Mesenchymal stem cell (in vitro differentiated cells and primary cell): ENCODE measurements at regions not wholly inside any gene's neighbourhood (a gene's known extent, or its start where the extent isn't known, plus 50 kb on each side); places are given as distances from the start of the nearest gene placed in this dataset.

ENCODE experiments used
- DNase-seq: peaks from one replicate; pipeline ENCODE4 v3.0.0-alpha.2; 2013
- H2AFZ ChIP-seq: one replicate; pipeline ENCODE4 v1.6.1; 2013; ENCODE audit warnings: low read depth, mild to moderate bottlenecking, control low read depth, inconsistent platforms, low read length, moderate library complexity
- H2AK5ac ChIP-seq: 2 replicates; pipeline ENCODE4 v1.6.1; 2013; ENCODE audit warnings: low read length, moderate library complexity, mild to moderate bottlenecking, inconsistent platforms; ENCODE audit not compliant: severe bottlenecking
- H2BK120ac ChIP-seq: one replicate; pipeline ENCODE4 v1.6.1; 2013; ENCODE audit warnings: low read depth, mild to moderate bottlenecking, inconsistent platforms, low read length, moderate library complexity
- H2BK12ac ChIP-seq, 2 experiments: one replicate each; pipeline ENCODE4 v1.6.1; 2013; ENCODE audit warnings: inconsistent platforms in 2 of 2, low read length in 2 of 2, mild to moderate bottlenecking in 2 of 2, moderate library complexity in 2 of 2, control low read depth in 1 of 2
- H2BK15ac ChIP-seq: one replicate; pipeline ENCODE4 v1.6.1; 2013; ENCODE audit warnings: mild to moderate bottlenecking, low read depth, inconsistent platforms; ENCODE audit not compliant: poor library complexity, severe bottlenecking
- H2BK5ac ChIP-seq: 2 replicates; pipeline ENCODE4 v1.6.1; 2013; ENCODE audit warnings: low read depth, mild to moderate bottlenecking, low read length, control low read depth, inconsistent platforms; ENCODE audit not compliant: poor library complexity, severe bottlenecking
- H3K14ac ChIP-seq, 2 experiments: one replicate each; pipeline ENCODE4 v1.6.1; 2013; ENCODE audit warnings: inconsistent platforms in 2 of 2, low read length in 2 of 2, control low read depth in 1 of 2, mild to moderate bottlenecking in 1 of 2, moderate library complexity in 1 of 2
- H3K18ac ChIP-seq, 2 experiments: one replicate each; pipeline ENCODE4 v1.6.1; 2013; ENCODE audit warnings: inconsistent platforms in 2 of 2, low read length in 2 of 2, control low read depth in 1 of 2, low read depth in 1 of 2, mild to moderate bottlenecking in 1 of 2
- H3K23ac ChIP-seq, 2 experiments: one replicate each; pipeline ENCODE4 v1.6.1; 2013; ENCODE audit warnings: inconsistent platforms in 2 of 2, low read length in 2 of 2, mild to moderate bottlenecking in 2 of 2, moderate library complexity in 2 of 2, control low read depth in 1 of 2
- H3K27ac ChIP-seq: 2 replicates; pipeline ENCODE4 v1.5.1; 2013; ENCODE audit warnings: mild to moderate bottlenecking, moderate library complexity, low read length, control low read depth, inconsistent platforms; ENCODE audit not compliant: poor library complexity, severe bottlenecking
- H3K27me3 ChIP-seq, 2 experiments: 2 replicates each; pipeline versions ENCODE4 v1.6.1 to v1.7.0; 2013; ENCODE audit warnings: low read length in 2 of 2, mild to moderate bottlenecking in 2 of 2, moderate library complexity in 2 of 2, control low read depth in 1 of 2, inconsistent platforms in 1 of 2; ENCODE audit not compliant: control insufficient read depth in 1 of 2, insufficient read depth in 1 of 2
- H3K36me3 ChIP-seq, 2 experiments: 2 replicates each; pipeline versions ENCODE4 v1.6.1 to v1.7.0; 2013; ENCODE audit warnings: low read length in 2 of 2, control low read depth in 1 of 2, inconsistent platforms in 1 of 2, low read depth in 1 of 2, mild to moderate bottlenecking in 1 of 2; ENCODE audit not compliant: insufficient read depth in 2 of 2, control insufficient read depth in 1 of 2
- H3K4ac ChIP-seq, 2 experiments: one replicate each; pipeline ENCODE4 v1.6.1; 2013; ENCODE audit warnings: inconsistent platforms in 2 of 2, low read length in 2 of 2, mild to moderate bottlenecking in 2 of 2, moderate library complexity in 2 of 2, control low read depth in 1 of 2, low read depth in 1 of 2
- H3K4me1 ChIP-seq: 2 replicates; pipeline ENCODE4 v1.6.1; 2013; ENCODE audit warnings: low read depth, low read length, control low read depth; ENCODE audit not compliant: control insufficient read depth, insufficient read depth
- H3K4me2 ChIP-seq: 2 replicates; pipeline ENCODE4 v1.6.1; 2013; ENCODE audit warnings: low read length, mild to moderate bottlenecking, inconsistent platforms; ENCODE audit not compliant: poor library complexity, severe bottlenecking
- H3K4me3 ChIP-seq, 2 experiments: 2 replicates each; pipeline versions ENCODE4 v1.5.1 to v1.7.0; 2013; ENCODE audit warnings: low read length in 2 of 2, mild to moderate bottlenecking in 2 of 2, control low read depth in 1 of 2, low read depth in 1 of 2; ENCODE audit not compliant: insufficient read depth in 1 of 2
- H3K79me1 ChIP-seq: replicated peaks from 2 replicates; pipeline ENCODE4 v1.6.1; 2013; ENCODE audit warnings: mild to moderate bottlenecking, control low read depth, low read length, inconsistent platforms; ENCODE audit not compliant: poor library complexity, severe bottlenecking
- H3K9ac ChIP-seq: 2 replicates; pipeline ENCODE4 v1.7.0; 2013; ENCODE audit warnings: mild to moderate bottlenecking, low read length, moderate library complexity
- H3K9me3 ChIP-seq: 2 replicates; pipeline ENCODE4 v1.7.0; 2013; ENCODE audit warnings: mild to moderate bottlenecking, low read length; ENCODE audit not compliant: control insufficient read depth
- H4K8ac ChIP-seq: one replicate; pipeline ENCODE4 v1.6.1; 2013; ENCODE audit warnings: inconsistent platforms, mild to moderate bottlenecking, low read length, moderate library complexity
- H4K91ac ChIP-seq: one replicate; pipeline ENCODE4 v1.6.1; 2013; ENCODE audit warnings: mild to moderate bottlenecking, low read length, inconsistent platforms
- WGBS: methylation state at CpG from one replicate; pipeline ENCODE4 v1.1.7; 2013; ENCODE audit warnings: mixed read lengths; 5-methylcytosine and 5-hydroxymethylcytosine counted together

DNA sequence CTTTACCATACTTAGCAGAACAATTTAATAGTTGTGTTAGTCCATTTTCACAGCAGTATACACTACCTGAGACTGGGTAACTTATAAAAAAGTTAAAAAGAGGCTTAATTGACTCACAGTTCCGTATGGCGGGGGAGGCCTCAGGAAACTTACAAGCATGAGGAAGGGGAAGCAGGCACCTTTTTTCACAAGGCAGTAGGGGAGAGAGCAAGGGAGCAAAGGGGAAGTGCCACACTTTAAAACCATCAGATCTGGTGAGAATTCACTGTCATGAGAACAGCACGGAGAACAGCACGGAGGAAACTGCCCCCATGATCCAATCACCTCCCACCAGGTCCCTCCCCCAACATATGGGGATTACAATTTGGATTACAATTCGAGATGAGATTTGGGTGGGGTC, 269.9 kb downstream of the MTRR start:
- H3K27ac ChIP-seq: no peak overlapping the region
- no peak overlapping the region for H2BK5ac ChIP-seq
- no peaks in the 10 kb centered on the region for H3K79me1 ChIP-seq
- H3K9me3 ChIP-seq: no peaks in the 10 kb centered on the region
- no peak overlapping the region for H2AFZ ChIP-seq
- no peak overlapping the region for H3K4ac ChIP-seq
- H3K23ac ChIP-seq: no peak overlapping the region
- no peak overlapping the region for H3K4me3 ChIP-seq
- H3K14ac ChIP-seq: no peak overlapping the region
- no peaks in the 10 kb centered on the region for H3K36me3 ChIP-seq
- 63% methylated on average over 3 of the region's 5 CpGs for WGBS
- H3K9ac ChIP-seq: no peak overlapping the region
- DNase-seq: no peak
- H2BK12ac ChIP-seq: no peak overlapping the region
- H2BK120ac ChIP-seq: no peak overlapping the region
- no peaks in the 10 kb centered on the region for H3K4me1 ChIP-seq
- no peak overlapping the region for H2BK15ac ChIP-seq
- H3K27me3 ChIP-seq: no peaks in the 10 kb centered on the region
- H3K18ac ChIP-seq: no peak overlapping the region
- no peak overlapping the region for H2AK5ac ChIP-seq
- no peak overlapping the region for H4K91ac ChIP-seq
- H4K8ac ChIP-seq: no peak overlapping the region
- no peak overlapping the region for H3K4me2 ChIP-seq

DNA sequence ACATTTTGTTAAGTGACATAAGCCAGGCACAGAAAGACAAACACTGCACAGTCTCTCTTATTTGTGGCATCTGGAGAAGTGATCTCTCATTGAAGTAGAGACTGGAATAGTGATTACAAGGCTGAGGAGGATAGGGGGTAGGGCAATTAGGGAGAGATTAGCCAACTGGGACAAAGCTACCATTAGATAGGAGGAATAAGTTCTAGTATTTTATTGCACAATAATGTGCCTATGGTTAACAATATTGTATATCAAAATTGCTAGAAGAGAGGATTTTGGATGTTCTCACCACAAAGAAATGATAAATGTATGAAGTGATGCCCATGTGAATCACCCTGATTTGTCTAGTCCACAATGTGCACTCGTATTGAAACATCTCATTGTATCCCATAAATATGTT, 281.8 kb downstream of the MTRR start:
- no peaks in the 10 kb centered on the region for H3K27me3 ChIP-seq
- H2BK15ac ChIP-seq: no peak overlapping the region
- H2BK12ac ChIP-seq: no peak overlapping the region
- H4K91ac ChIP-seq: no peak overlapping the region
- H3K9me3 ChIP-seq: no peaks in the 10 kb centered on the region
- no peak overlapping the region for H3K23ac ChIP-seq
- no peak overlapping the region for H2BK120ac ChIP-seq
- no peaks in the 10 kb centered on the region for H3K36me3 ChIP-seq
- WGBS: no CpG with 5 or more reads among the region's 1 CpG
- H2AK5ac ChIP-seq: no peak overlapping the region
- H3K4me1 ChIP-seq: no peaks in the 10 kb centered on the region
- no peak overlapping the region for H3K14ac ChIP-seq
- no peak overlapping the region for H3K4me3 ChIP-seq
- H3K79me1 ChIP-seq: no peaks in the 10 kb centered on the region
- no peak overlapping the region for H2AFZ ChIP-seq
- H3K4me2 ChIP-seq: no peak overlapping the region
- H3K9ac ChIP-seq: no peak overlapping the region
- no peak overlapping the region for H3K27ac ChIP-seq
- H3K18ac ChIP-seq: no peak overlapping the region
- H4K8ac ChIP-seq: no peak overlapping the region
- no peak overlapping the region for H2BK5ac ChIP-seq
- no peak overlapping the region for H3K4ac ChIP-seq
- no peak for DNase-seq

DNA sequence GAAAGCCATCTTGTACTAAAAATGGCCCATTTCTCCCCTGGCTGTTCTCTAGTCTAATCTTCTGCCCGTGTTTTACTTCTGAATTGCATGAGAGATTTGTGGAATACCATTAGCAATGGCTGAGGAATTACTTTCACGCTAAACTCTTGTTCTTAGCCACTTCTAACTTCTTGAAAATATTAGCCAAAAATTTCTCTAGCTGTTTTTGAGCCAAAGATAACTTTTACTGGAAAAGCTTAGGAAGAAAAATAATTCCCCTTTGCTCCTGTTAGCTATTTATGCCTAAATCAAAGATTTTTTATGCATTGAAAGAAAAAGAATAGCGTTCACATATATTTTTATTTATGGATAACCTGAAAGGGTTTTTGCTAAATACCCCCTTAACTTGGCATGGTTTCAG, 287.8 kb downstream of the MTRR start:
- Histone ChIP-seq H3K79me1 (no peaks in the 10 kb centered on the region), H4K8ac (no peak overlapping the region), H3K18ac (no peak overlapping the region), H3K27ac (no peak overlapping the region), H3K9ac (no peak overlapping the region), H2BK120ac (no peak overlapping the region), H3K4me2 (no peak overlapping the region), H3K36me3 (no peaks in the 10 kb centered on the region), H2AFZ (no peak overlapping the region), H2AK5ac (no peak overlapping the region), H3K4ac (no peak overlapping the region), H3K27me3 (no peaks in the 10 kb centered on the region), H2BK15ac (no peak overlapping the region), H3K9me3 (peaks cover 4% of the 10 kb centered on the region), H3K23ac (no peak overlapping the region), H3K14ac (no peak overlapping the region), H4K91ac (no peak overlapping the region), H2BK12ac (no peak overlapping the region), H3K4me3 (no peak overlapping the region), H3K4me1 (no peaks in the 10 kb centered on the region), H2BK5ac (no peak overlapping the region)
- no peak for DNase-seq
- no CpG with 5 or more reads among the region's 3 CpGs for WGBS

DNA sequence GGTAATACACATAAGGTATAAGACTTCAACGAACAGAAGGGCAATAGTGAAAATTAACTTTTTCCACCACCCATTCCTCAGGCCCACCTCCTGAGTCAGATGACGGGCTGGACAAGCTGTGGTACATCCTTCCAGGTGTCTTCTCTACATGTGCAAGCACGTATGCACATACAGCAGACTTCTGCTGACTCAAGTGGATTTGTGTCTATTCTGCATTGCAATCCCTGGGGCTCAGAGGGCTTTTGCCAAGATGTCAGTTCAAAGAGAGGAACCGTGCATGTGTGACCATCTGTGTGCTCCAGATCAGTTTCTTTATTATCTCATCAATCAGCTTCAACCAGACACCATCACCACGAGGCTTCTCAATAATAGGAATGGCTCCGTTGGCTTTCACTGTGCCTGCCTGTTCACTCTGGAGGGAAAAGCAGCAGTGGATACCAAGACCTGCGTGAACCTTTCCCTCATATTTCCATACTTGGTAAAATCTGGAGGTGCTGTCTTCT, 288.4 kb downstream of the MTRR start:
- H3K27ac ChIP-seq: no peak overlapping the region
- no peaks in the 10 kb centered on the region for H3K79me1 ChIP-seq
- no peaks in the 10 kb centered on the region for H3K27me3 ChIP-seq
- no peak overlapping the region for H3K4me2 ChIP-seq
- no peak overlapping the region for H3K4ac ChIP-seq
- no peak overlapping the region for H3K4me3 ChIP-seq
- no peaks in the 10 kb centered on the region for H3K36me3 ChIP-seq
- H2BK12ac ChIP-seq: no peak overlapping the region
- no peaks in the 10 kb centered on the region for H3K4me1 ChIP-seq
- H3K18ac ChIP-seq: no peak overlapping the region
- WGBS: 59% methylated on average over 7 of the region's 7 CpGs
- H2AFZ ChIP-seq: no peak overlapping the region
- no peak overlapping the region for H4K8ac ChIP-seq
- H3K14ac ChIP-seq: no peak overlapping the region
- no peak overlapping the region for H3K23ac ChIP-seq
- no peak overlapping the region for H2BK15ac ChIP-seq
- H4K91ac ChIP-seq: no peak overlapping the region
- no peak overlapping the region for H2AK5ac ChIP-seq
- H3K9me3 ChIP-seq: peaks cover 4% of the 10 kb centered on the region
- no peak overlapping the region for H2BK5ac ChIP-seq
- no peak for DNase-seq
- H2BK120ac ChIP-seq: no peak overlapping the region
- H3K9ac ChIP-seq: no peak overlapping the region
